ENCODE measurements at regions not wholly inside any gene's neighbourhood (a gene's known extent, or its start where the extent isn't known, plus 50 kb on each side); places are given as distances from the start of the nearest gene placed in this dataset.

GRCh38 chr3:171954690-171955383, 84.5 kb upstream of the FNDC3B start:
- intact Hi-C loops (cut with DNase I), result no loop called here
- no peak for DNase-seq
- peak in 1 of 2 donors; percentile 57 for ATAC-seq

GRCh38 chr3:171955598-171955997, 83.8 kb upstream of the FNDC3B start:
- DNase-seq (no peak), ATAC-seq (no peak)
- intact Hi-C loops (cut with DNase I), result no loop called here

- intact Hi-C loops (cut with DNase I), result no loop called here
- no peak for DNase-seq
- ATAC-seq, result no peak
These were observed 83.1 kb upstream of the FNDC3B start for GRCh38 chr3:171956181-171956683.

GRCh38 chr3:171956705-171957104, 82.7 kb upstream of the FNDC3B start:
- intact Hi-C loops (cut with DNase I), result no loop called here
- no peak for ATAC-seq
- DNase-seq, result no peak

- DNase-seq (no peak), ATAC-seq (no peak)
- intact Hi-C loops (cut with DNase I), result no loop called here
These were observed 79.8 kb upstream of the FNDC3B start for GRCh38 chr3:171959532-171960089.

- DNase-seq (no peak), ATAC-seq (no peak)
- intact Hi-C loops (cut with DNase I), result no loop called here
These were observed 79.2 kb upstream of the FNDC3B start for GRCh38 chr3:171960159-171960558.

GRCh38 chr3:171962137-171962720, 77.1 kb upstream of the FNDC3B start:
- intact Hi-C loops (cut with DNase I), result no loop called here
- no peak for ATAC-seq

GRCh38 chr3:171963546-171963945, 75.8 kb upstream of the FNDC3B start:
- ATAC-seq (no peak), DNase-seq (no peak)
- intact Hi-C loops (cut with DNase I), result no loop called here

More at GRCh38 chr3:171962137-171962720, 77.1 kb upstream of the FNDC3B start:
- DNase-seq, result no peak

GRCh38 chr3:171965067-171965712, 74.2 kb upstream of the FNDC3B start:
- intact Hi-C loops (cut with DNase I), result no loop called here
- DNase-seq (no peak), ATAC-seq (no peak)

- intact Hi-C loops (cut with DNase I), result no loop called here
- ATAC-seq (peak in 1 of 2 donors; percentile 36), DNase-seq (no peak)
These were observed 72.7 kb upstream of the FNDC3B start for GRCh38 chr3:171966533-171967136.

GRCh38 chr3:171967137-171967783, 72.1 kb upstream of the FNDC3B start:
- ATAC-seq (peak; percentile 71 to 85), DNase-seq (no peak)
- intact Hi-C loops (cut with DNase I), result no loop called here

- intact Hi-C loops (cut with DNase I), result no loop called here
- DNase-seq (peak; percentile 61), ATAC-seq (peak; percentile 42 to 62)
These were observed 71.3 kb upstream of the FNDC3B start for GRCh38 chr3:171967932-171968678.

GRCh38 chr3:171970301-171970788, 69.0 kb upstream of the FNDC3B start:
- ATAC-seq (no peak), DNase-seq (no peak)
- intact Hi-C loops (cut with DNase I), result no loop called here

- peak in 1 of 2 donors; percentile 14 for ATAC-seq
- no peak for DNase-seq
- intact Hi-C loops (cut with DNase I), result no loop called here
These were observed 67.4 kb upstream of the FNDC3B start for GRCh38 chr3:171971919-171972514.

- intact Hi-C loops (cut with DNase I), result no loop called here
- DNase-seq (peak; percentile 41), ATAC-seq (peak; percentile 55 to 58)
These were observed 66.5 kb upstream of the FNDC3B start for GRCh38 chr3:171972871-171973348.

- intact Hi-C loops (cut with DNase I), result no loop called here
- ATAC-seq, result peak; percentile 34 to 51
- DNase-seq, result no peak
These were observed 64.2 kb upstream of the FNDC3B start for GRCh38 chr3:171974986-171975837.

- DNase-seq (no peak), ATAC-seq (no peak)
- intact Hi-C loops (cut with DNase I), result no loop called here
These were observed 62.9 kb upstream of the FNDC3B start for GRCh38 chr3:171976526-171976925.
